HepG2 (cell line): ENCODE measurements at regions not wholly inside any gene's neighbourhood (a gene's known extent, or its start where the extent isn't known, plus 50 kb on each side); places are given as distances from the start of the nearest gene placed in this dataset.

Experiments used
- ATF1 ChIP-seq: IDR thresholded peaks from 2 replicates; pipeline ENCODE4 v1.6.1; 2016; ENCODE audit warnings: mild to moderate bottlenecking, control low read depth
- ATF2 ChIP-seq: sonication (generic); formaldehyde crosslinking; IDR thresholded peaks from 2 replicates; pipeline ENCODE4 v1.4.0; 2020; ENCODE audit warnings: missing genetic modification reagents
- CCDC6 ChIP-seq: sonication (generic); formaldehyde crosslinking; IDR thresholded peaks from 2 replicates; pipeline ENCODE4 v1.8.1; 2022; ENCODE audit warnings: mild to moderate bottlenecking, missing genetic modification reagents, moderate library complexity
- CTCF ChIP-seq: sonication (generic); formaldehyde crosslinking; IDR thresholded peaks from 2 replicates; pipeline ENCODE4 v1.5.0; 2020; ENCODE audit warnings: mild to moderate bottlenecking, missing genetic modification reagents, moderate library complexity
- ELK4 ChIP-seq: sonication (generic); formaldehyde crosslinking; IDR thresholded peaks from 2 replicates; pipeline ENCODE4 v1.9.0; 2021; ENCODE audit warnings: missing genetic modification reagents, borderline replicate concordance
- PBX3 ChIP-seq: sonication (generic); formaldehyde crosslinking; IDR thresholded peaks from 2 replicates; pipeline ENCODE4 v1.8.1; 2023; ENCODE audit warnings: missing genetic modification reagents, inconsistent platforms, borderline replicate concordance

- TF ChIP-seq CCDC6 (CRISPR knock-in tag) (no peak), CTCF (CRISPR knock-in tag) (no peak), PBX3 (CRISPR knock-in tag) (no peak), ATF1 (CRISPR knock-in tag) (no peak), ELK4 (CRISPR knock-in tag) (no peak), ATF2 (no peak)
These were observed 112.5 kb upstream of the TBX18 start for GRCh38 chr6:84876723-84877514.
